Omental fat pad (tissue), 3 donors: ENCODE measurements at regions not wholly inside any gene's neighbourhood (a gene's known extent, or its start where the extent isn't known, plus 50 kb on each side); places are given as distances from the start of the nearest gene placed in this dataset.

Experiments used
- ATAC-seq: fragments of 150-250 bp; one replicate; pipeline ENCODE4 v1.9.1; 2016; ENCODE audit warnings: mild to moderate bottlenecking, moderate library complexity; ENCODE audit not compliant: low FRiP score
- DNase-seq: peaks from one replicate; pipeline ENCODE4 v3.0.0-alpha.2; 2019; ENCODE audit warnings: low spot score
- TF ChIP-seq, protein P1 (sequence below), 3 donors: fragments of 450-650 bp; IDR thresholded peaks; one replicate each; pipeline ENCODE4 v1.5.1; 2016 to 2017; ENCODE audit warnings: antibody characterized with exemption in 3 of 3, mild to moderate bottlenecking in 3 of 3, moderate library complexity in 2 of 3

DNA sequence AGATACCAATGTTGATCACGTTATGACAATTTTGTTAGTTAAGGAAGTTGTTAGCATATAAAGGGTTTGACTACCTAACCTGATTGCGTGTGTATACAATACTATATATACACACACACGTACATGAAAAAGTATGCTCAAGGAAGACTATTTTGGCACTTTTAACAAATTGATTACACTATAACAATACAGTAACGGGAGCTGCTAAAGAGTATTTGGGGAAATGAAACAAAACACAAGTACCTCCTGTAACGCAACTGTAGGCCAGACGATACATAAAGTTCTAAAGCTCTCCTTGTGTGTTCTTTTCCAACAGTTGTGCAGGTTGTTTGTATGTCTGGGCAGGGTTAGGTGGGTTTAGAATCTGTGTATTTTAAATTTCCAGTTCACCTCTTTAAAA is 98.7 kb downstream of the PLEKHG1 start:
- TF ChIP-seq, protein P1, sequence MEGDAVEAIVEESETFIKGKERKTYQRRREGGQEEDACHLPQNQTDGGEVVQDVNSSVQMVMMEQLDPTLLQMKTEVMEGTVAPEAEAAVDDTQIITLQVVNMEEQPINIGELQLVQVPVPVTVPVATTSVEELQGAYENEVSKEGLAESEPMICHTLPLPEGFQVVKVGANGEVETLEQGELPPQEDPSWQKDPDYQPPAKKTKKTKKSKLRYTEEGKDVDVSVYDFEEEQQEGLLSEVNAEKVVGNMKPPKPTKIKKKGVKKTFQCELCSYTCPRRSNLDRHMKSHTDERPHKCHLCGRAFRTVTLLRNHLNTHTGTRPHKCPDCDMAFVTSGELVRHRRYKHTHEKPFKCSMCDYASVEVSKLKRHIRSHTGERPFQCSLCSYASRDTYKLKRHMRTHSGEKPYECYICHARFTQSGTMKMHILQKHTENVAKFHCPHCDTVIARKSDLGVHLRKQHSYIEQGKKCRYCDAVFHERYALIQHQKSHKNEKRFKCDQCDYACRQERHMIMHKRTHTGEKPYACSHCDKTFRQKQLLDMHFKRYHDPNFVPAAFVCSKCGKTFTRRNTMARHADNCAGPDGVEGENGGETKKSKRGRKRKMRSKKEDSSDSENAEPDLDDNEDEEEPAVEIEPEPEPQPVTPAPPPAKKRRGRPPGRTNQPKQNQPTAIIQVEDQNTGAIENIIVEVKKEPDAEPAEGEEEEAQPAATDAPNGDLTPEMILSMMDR (IDR thresholded peaks at IDR 0.05), result no peak
- DNase-seq, result no peak
- ATAC-seq, result no peak

DNA sequence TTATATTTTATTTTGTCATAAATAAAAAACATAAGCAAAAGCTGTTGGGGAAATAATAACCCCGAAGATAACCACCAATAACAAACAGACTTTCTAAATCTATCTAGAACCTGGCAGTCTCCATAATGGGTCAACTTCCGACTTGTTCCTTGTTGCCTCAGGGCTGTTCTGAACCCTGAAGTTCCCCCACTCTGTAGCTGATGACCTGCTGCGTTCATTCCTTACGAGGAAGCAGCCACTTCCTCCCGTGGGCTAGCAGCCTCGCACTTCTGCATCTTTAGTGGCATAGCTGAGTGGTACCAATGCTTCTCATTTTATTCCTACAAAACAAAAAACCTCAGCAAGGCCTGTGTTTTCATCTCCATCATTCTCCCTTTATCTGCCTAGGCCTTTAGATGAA is 103.0 kb downstream of the PLEKHG1 start:
- no peak for DNase-seq
- ATAC-seq, result no peak
- TF ChIP-seq, protein P1 (IDR thresholded peaks at IDR 0.05), result no peak

DNA sequence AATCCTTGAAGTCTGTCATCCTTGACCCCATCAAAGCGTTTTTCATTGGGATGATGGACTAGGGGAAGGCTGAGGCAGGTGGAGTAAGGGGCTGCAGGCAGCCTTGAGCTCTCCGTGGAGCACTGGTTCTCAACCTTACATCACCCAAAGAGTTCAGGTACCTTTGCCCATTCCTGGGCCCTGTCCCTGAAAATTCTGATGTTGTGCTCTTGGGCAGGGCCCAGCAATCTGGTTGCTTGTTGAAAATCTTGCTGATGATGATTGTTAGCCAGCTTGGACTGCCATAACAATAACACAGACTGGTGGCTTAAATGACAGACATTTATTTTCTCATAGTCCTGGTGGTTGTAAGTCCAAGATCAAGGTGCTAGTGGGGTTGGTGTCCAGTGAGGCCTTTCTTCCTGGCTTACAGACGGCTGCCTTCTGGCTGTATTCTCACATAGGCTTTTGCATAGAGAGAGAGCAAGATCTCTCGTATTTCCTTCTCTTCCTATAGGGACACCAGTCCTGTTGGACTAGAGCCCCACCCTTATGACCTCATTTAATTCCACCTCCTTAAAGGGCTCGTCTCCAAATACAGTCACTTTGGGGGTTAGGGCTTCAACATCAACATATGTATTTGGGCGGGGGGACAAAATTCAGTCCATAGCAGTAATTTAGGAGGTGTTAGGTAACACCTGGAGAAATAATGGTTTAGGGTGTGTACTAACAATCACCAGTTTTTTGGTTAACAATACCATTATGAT is 104.9 kb downstream of the PLEKHG1 start:
- no peak for DNase-seq
- ATAC-seq, result no peak
- TF ChIP-seq, protein P1 (IDR thresholded peaks at IDR 0.05), result no peak

DNA sequence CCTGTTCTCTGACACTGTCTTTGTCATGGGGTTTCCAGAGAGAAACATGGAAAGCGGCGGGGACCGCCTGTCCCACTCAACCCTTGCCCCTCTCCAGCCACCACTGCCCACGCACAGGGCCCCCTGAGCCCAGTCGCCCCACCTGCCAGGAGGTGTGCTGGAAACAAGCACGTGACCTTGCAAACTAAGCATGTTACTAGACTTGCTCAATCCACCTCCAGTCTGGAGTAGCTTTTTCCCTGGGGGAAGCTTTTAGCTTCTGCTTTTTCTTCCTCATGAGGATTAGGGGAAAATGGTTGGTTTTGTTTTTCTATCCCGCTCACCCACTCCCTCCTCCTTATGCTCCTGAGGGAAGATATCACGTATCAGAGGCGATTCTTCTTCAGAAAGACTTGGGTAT is 105.7 kb downstream of the PLEKHG1 start:
- ATAC-seq, result no peak
- TF ChIP-seq, protein P1 (IDR thresholded peaks at IDR 0.05), result no peak
- DNase-seq, result no peak

DNA sequence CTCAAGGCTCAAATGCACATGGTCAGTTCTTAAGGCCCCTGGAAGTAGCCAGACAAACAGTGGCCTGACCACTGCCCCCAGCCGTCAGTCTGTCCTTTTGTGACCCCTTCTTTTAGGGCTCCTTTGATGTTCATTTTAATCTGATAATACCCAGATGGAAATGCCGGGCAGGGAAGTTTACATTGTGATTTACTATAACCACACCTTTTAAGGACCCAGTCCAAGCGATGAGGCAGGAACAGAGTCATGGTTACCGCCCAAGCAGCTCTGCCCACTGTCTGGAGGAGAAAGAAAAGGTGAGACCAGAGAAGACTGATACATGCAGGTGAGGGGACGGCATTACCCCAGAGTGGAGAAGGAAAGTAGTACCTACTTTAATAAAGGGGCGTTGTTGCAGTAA is 110.6 kb downstream of the PLEKHG1 start:
- no peak for DNase-seq
- no peak for ATAC-seq
- TF ChIP-seq, protein P1 (IDR thresholded peaks at IDR 0.05), result no peak

DNA sequence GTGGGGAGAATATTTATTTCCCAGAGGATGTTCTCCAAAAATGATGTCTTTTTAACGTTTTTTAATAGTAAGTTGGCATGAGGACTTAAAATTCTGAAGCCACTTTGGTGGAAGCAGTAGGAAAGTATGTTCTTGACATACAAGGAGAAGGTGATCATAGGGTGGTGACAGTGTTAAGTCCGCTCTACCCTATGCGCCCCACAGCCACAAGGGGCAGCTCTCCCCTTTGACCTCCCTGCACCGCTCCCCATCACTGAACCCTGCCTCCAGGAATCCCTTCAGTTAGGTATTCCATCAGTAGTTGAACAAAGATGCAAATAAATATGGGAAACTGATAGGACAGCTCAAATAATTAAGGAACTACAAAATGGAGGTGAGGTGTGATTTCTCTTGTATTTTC is 111.4 kb downstream of the PLEKHG1 start:
- DNase-seq, result no peak
- TF ChIP-seq, protein P1 (IDR thresholded peaks at IDR 0.05), result no peak
- ATAC-seq, result no peak
